ENCODE measurements at regions not wholly inside any gene's neighbourhood (a gene's known extent, or its start where the extent isn't known, plus 50 kb on each side); places are given as distances from the start of the nearest gene placed in this dataset.

DNA sequence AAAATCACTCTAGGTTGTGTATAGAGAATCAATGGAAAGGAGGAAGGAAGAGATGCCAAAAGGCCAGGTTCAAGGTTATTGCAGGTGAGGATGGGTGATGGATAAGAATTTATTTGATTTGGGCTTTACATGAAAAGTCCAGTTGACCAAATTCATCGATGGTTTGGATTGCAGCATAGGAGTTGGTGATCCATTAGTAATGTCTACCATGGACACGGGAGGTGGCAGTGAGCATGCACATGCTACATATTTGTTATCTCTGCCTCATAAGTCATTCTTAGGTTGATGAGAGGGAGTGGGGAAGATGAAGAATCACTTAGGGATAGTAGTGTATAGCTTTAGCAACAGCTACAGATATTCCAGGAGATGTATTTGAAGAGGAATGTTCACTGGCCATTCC, 211.4 kb downstream of the PHETA1 start:
- no peak for ATAC-seq
- TF ChIP-seq OSR1 (CRISPR knock-in tag; IDR thresholded peaks at IDR 0.05) (no peak), ZNF70 (CRISPR knock-in tag; IDR thresholded peaks at IDR 0.05) (no peak), ESRRG (CRISPR knock-in tag; IDR thresholded peaks at IDR 0.05) (no peak), GLIS3 (CRISPR knock-in tag; IDR thresholded peaks at IDR 0.05) (no peak), CSDC2 (CRISPR knock-in tag; IDR thresholded peaks at IDR 0.05) (no peak), ZFP30 (CRISPR knock-in tag; IDR thresholded peaks at IDR 0.05) (no peak), TCF4 (CRISPR knock-in tag; IDR thresholded peaks at IDR 0.05; ENCODE audit: borderline replicate concordance) (no peak), ZFP3 (CRISPR knock-in tag; IDR thresholded peaks at IDR 0.05) (no peak)
- TF ChIP-seq, protein P1, sequence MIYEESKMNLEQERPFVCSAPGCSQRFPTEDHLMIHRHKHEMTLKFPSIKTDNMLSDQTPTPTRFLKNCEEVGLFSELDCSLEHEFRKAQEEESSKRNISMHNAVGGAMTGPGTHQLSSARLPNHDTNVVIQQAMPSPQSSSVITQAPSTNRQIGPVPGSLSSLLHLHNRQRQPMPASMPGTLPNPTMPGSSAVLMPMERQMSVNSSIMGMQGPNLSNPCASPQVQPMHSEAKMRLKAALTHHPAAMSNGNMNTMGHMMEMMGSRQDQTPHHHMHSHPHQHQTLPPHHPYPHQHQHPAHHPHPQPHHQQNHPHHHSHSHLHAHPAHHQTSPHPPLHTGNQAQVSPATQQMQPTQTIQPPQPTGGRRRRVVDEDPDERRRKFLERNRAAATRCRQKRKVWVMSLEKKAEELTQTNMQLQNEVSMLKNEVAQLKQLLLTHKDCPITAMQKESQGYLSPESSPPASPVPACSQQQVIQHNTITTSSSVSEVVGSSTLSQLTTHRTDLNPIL (CRISPR knock-in tag; IDR thresholded peaks at IDR 0.05; ENCODE audit: low read depth), result no peak

DNA sequence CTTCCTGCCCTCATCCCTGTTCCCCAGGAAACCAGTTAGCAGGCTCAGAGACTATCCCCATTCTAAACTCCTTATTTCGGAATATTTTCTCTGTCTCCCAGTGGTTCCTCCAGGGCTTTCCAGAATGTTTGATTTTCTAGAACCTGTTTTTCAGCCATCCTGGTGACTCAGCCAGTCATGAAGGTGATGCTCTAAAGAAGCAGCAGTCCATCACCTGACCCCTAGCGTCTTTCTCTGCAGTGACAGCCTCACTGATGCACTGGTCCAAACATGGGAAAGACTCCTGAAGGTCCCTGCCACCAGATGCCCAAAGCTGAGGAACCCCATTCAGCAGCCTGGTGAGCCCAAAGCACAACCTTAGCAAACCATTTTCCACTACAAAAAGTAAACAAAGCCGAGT, 212.6 kb downstream of the PHETA1 start:
- ATAC-seq, result no peak
- TF ChIP-seq TCF4 (CRISPR knock-in tag; IDR thresholded peaks at IDR 0.05; ENCODE audit: borderline replicate concordance) (no peak), GLIS3 (CRISPR knock-in tag; IDR thresholded peaks at IDR 0.05) (no peak), OSR1 (CRISPR knock-in tag; IDR thresholded peaks at IDR 0.05) (no peak), SNAI2 (CRISPR knock-in tag; IDR thresholded peaks at IDR 0.05) (no peak), ZFP30 (CRISPR knock-in tag; IDR thresholded peaks at IDR 0.05) (no peak), ZC3H10 (CRISPR knock-in tag; IDR thresholded peaks at IDR 0.05) (no peak), RARB (CRISPR knock-in tag; IDR thresholded peaks at IDR 0.05) (no peak), PPARA (CRISPR knock-in tag; IDR thresholded peaks at IDR 0.05; ENCODE audit: borderline replicate concordance) (no peak), ZFP3 (CRISPR knock-in tag; IDR thresholded peaks at IDR 0.05) (no peak), ESRRG (CRISPR knock-in tag; IDR thresholded peaks at IDR 0.05) (no peak), CSDC2 (CRISPR knock-in tag; IDR thresholded peaks at IDR 0.05) (no peak)
- TF ChIP-seq, protein P2, sequence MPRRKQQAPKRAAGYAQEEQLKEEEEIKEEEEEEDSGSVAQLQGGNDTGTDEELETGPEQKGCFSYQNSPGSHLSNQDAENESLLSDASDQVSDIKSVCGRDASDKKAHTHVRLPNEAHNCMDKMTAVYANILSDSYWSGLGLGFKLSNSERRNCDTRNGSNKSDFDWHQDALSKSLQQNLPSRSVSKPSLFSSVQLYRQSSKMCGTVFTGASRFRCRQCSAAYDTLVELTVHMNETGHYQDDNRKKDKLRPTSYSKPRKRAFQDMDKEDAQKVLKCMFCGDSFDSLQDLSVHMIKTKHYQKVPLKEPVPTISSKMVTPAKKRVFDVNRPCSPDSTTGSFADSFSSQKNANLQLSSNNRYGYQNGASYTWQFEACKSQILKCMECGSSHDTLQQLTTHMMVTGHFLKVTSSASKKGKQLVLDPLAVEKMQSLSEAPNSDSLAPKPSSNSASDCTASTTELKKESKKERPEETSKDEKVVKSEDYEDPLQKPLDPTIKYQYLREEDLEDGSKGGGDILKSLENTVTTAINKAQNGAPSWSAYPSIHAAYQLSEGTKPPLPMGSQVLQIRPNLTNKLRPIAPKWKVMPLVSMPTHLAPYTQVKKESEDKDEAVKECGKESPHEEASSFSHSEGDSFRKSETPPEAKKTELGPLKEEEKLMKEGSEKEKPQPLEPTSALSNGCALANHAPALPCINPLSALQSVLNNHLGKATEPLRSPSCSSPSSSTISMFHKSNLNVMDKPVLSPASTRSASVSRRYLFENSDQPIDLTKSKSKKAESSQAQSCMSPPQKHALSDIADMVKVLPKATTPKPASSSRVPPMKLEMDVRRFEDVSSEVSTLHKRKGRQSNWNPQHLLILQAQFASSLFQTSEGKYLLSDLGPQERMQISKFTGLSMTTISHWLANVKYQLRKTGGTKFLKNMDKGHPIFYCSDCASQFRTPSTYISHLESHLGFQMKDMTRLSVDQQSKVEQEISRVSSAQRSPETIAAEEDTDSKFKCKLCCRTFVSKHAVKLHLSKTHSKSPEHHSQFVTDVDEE (CRISPR knock-in tag; IDR thresholded peaks at IDR 0.05), result no peak
- TF ChIP-seq, protein P3, sequence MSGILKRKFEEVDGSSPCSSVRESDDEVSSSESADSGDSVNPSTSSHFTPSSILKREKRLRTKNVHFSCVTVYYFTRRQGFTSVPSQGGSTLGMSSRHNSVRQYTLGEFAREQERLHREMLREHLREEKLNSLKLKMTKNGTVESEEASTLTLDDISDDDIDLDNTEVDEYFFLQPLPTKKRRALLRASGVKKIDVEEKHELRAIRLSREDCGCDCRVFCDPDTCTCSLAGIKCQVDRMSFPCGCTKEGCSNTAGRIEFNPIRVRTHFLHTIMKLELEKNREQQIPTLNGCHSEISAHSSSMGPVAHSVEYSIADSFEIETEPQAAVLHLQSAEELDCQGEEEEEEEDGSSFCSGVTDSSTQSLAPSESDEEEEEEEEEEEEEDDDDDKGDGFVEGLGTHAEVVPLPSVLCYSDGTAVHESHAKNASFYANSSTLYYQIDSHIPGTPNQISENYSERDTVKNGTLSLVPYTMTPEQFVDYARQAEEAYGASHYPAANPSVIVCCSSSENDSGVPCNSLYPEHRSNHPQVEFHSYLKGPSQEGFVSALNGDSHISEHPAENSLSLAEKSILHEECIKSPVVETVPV (CRISPR knock-in tag; IDR thresholded peaks at IDR 0.05), result no peak
- TF ChIP-seq, protein P4, sequence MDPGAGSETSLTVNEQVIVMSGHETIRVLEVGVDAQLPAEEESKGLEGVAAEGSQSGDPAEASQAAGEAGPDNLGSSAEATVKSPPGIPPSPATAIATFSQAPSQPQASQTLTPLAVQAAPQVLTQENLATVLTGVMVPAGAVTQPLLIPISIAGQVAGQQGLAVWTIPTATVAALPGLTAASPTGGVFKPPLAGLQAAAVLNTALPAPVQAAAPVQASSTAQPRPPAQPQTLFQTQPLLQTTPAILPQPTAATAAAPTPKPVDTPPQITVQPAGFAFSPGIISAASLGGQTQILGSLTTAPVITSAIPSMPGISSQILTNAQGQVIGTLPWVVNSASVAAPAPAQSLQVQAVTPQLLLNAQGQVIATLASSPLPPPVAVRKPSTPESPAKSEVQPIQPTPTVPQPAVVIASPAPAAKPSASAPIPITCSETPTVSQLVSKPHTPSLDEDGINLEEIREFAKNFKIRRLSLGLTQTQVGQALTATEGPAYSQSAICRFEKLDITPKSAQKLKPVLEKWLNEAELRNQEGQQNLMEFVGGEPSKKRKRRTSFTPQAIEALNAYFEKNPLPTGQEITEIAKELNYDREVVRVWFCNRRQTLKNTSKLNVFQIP (CRISPR knock-in tag; IDR thresholded peaks at IDR 0.05; ENCODE audit: borderline replicate concordance, low read depth), result no peak
- TF ChIP-seq, protein P1 (CRISPR knock-in tag; IDR thresholded peaks at IDR 0.05; ENCODE audit: low read depth), result no peak

DNA sequence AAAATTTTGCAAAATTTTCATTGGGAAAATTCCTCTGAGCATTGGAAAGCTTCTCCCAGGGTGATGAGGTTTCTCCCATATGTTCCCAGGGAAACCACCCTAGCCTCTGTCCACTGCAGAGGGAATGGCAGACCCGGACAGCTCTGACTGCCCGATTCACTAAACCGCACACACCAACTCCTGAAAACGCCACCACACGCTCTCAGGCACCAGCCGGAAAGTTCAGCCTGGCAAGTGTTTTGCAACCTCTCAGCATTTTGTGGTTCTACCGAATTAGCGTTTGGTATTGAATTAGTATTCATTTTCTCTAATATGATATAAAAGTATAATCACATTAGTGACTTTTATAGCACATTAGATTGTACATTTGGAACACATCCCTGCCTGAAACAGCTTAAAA, 213.4 kb downstream of the PHETA1 start:
- TF ChIP-seq BACH2 (CRISPR knock-in tag; IDR thresholded peaks at IDR 0.05; ENCODE audit: borderline replicate concordance), result no peak
- no peak for TF ChIP-seq ZFP3 (CRISPR knock-in tag; IDR thresholded peaks at IDR 0.05)
- no peak for TF ChIP-seq OSR1 (CRISPR knock-in tag; IDR thresholded peaks at IDR 0.05)
- TF ChIP-seq, protein P3 (CRISPR knock-in tag; IDR thresholded peaks at IDR 0.05), result no peak
- no peak for TF ChIP-seq ARNTL (CRISPR knock-in tag; IDR thresholded peaks at IDR 0.05; ENCODE audit: borderline replicate concordance, low read depth)
- no peak for TF ChIP-seq ZNF70 (CRISPR knock-in tag; IDR thresholded peaks at IDR 0.05)

More for the DNA sequence above, 213.4 kb downstream of the PHETA1 start:
- ATAC-seq, result no peak
